Sigmoid colon (tissue), 4 donors: ENCODE measurements at regions not wholly inside any gene's neighbourhood (a gene's known extent, or its start where the extent isn't known, plus 50 kb on each side); places are given as distances from the start of the nearest gene placed in this dataset.

ENCODE experiments used
- EP300 ChIP-seq, 4 donors: sonication (generic); formaldehyde crosslinking; IDR thresholded peaks; one replicate each; pipeline ENCODE4 v1.6.1; 2017; ENCODE audit warnings: antibody characterized with exemption in 4 of 4
- POLR2A ChIP-seq, 2 donors: fragments of 450-650 bp; IDR thresholded peaks; one replicate each; pipeline ENCODE4 v1.6.1; 2016; ENCODE audit warnings: antibody characterized with exemption in 2 of 2, mild to moderate bottlenecking in 2 of 2, moderate library complexity in 2 of 2
- POLR2AphosphoS5 ChIP-seq, 4 donors: sonication (generic); formaldehyde crosslinking; IDR thresholded peaks; one replicate each; pipeline ENCODE4 v1.6.1; 2017; ENCODE audit warnings: antibody characterized with exemption in 4 of 4
- TF ChIP-seq, protein P1 (sequence below), 4 experiments: fragments of 450-650 bp in 3 of 4; fragments of 200-600 bp in 1 of 4; IDR thresholded peaks; one replicate each; pipeline ENCODE4 v1.5.1; 2016 to 2019; ENCODE audit warnings: antibody characterized with exemption in 4 of 4, mild to moderate bottlenecking in 3 of 4, moderate library complexity in 2 of 4

DNA sequence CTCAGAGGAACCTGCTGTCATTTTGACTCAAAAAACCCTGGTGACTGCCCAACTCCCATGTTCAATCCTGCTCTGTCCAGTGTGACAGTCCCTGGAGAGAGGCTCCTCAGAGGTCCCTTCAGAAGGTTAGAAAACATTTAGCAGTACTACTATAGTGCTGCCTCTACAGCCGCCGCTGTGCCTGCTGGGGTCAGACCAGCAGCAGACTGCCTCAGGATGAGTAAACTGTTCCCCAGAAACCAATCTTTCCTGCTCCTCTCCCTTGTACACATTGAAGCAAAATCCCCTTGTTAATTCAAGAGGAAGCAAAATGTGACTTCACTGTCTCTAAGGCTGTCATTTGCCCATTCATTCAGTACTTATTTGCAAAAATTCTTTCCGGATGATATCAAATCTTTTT lies 94.8 kb upstream of the SMARCA2 start:
- TF ChIP-seq, protein P1, sequence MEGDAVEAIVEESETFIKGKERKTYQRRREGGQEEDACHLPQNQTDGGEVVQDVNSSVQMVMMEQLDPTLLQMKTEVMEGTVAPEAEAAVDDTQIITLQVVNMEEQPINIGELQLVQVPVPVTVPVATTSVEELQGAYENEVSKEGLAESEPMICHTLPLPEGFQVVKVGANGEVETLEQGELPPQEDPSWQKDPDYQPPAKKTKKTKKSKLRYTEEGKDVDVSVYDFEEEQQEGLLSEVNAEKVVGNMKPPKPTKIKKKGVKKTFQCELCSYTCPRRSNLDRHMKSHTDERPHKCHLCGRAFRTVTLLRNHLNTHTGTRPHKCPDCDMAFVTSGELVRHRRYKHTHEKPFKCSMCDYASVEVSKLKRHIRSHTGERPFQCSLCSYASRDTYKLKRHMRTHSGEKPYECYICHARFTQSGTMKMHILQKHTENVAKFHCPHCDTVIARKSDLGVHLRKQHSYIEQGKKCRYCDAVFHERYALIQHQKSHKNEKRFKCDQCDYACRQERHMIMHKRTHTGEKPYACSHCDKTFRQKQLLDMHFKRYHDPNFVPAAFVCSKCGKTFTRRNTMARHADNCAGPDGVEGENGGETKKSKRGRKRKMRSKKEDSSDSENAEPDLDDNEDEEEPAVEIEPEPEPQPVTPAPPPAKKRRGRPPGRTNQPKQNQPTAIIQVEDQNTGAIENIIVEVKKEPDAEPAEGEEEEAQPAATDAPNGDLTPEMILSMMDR (IDR thresholded peaks at IDR 0.05), result no peak
- no peak for TF ChIP-seq EP300 (IDR thresholded peaks at IDR 0.05)
- TF ChIP-seq POLR2A (IDR thresholded peaks at IDR 0.05), result no peak
- no peak for TF ChIP-seq POLR2AphosphoS5 (IDR thresholded peaks at IDR 0.05)
